ENCODE measurements at regions not wholly inside any gene's neighbourhood (a gene's known extent, or its start where the extent isn't known, plus 50 kb on each side); places are given as distances from the start of the nearest gene placed in this dataset.

- Histone ChIP-seq H3K79me2 (ENCODE audit: control insufficient read depth, insufficient read depth, low read length) (no peaks in the 10 kb centered on the region), H3K4me3 (no peak overlapping the region), H4K20me1 (replicated peaks; ENCODE audit: control insufficient read depth, insufficient read depth, low read length) (no peaks in the 10 kb centered on the region), H3K9me3 (replicated peaks; ENCODE audit: control insufficient read depth, insufficient read depth, low read depth, low read length) (no peaks in the 10 kb centered on the region), H2AFZ (ENCODE audit: low read depth, low read length) (no peak overlapping the region), H3K9me1 (ENCODE audit: control insufficient read depth, insufficient read depth, low read length) (no peaks in the 10 kb centered on the region), H3K27ac (ENCODE audit: extremely low read depth, low read depth, low read length) (no peak overlapping the region), H3K4me1 (replicated peaks in 1 of 2; ENCODE audit: control insufficient read depth in 2 of 2, insufficient read depth in 2 of 2, low read length in 2 of 2) (peaks cover 0 to 2% of the 10 kb centered on the region in 2 experiments; a peak in 1 of 5 replicates), H3K36me3 (ENCODE audit: control insufficient read depth, insufficient read depth, low read length) (no peaks in the 10 kb centered on the region), H3K9ac (ENCODE audit: insufficient read depth in 1 of 2, low read depth in 2 of 2, low read length in 2 of 2) (no peak overlapping the region), H3K27me3 (ENCODE audit: control insufficient read depth in 2 of 2, insufficient read depth in 2 of 2, low read length in 2 of 2) (peaks cover 0 to 8% of the 10 kb centered on the region in 2 experiments; a peak in 1 of 5 replicates), H3K4me2 (ENCODE audit: insufficient read depth, low read length) (no peak overlapping the region)
- in situ Hi-C loops (cut with MboI): loop anchor here (25.0 kb wide), 1 partner anchor 272 kb away; no protein-coding TSS in a partner anchor
- 49% methylated on average over 5 of the region's 5 CpGs for WGBS (ENCODE audit: insufficient coverage, low coverage, missing lambda C conversion rate)
- no peak for FAIRE-seq
- intact Hi-C loops (cut with micrococcal nuclease): loop anchor here (5.0 to 10.0 kb wide), 3 partner anchors 404 to 1054 kb away; no protein-coding TSS in a partner anchor
- ATAC-seq: no peak
- POLR2A ChIA-PET: interaction anchor here (0.5 kb wide), 1 partner anchor 1549 kb away, joined by 5 read pairs; no protein-coding TSS in a partner anchor
- no peak for DNase-seq (ENCODE audit: extremely low read depth in 1 of 4, low spot score in 3 of 4)
- BruUV-seq (replicated peaks): no TSS peak
- CTCF ChIA-PET (ENCODE audit: low intra/inter-chr PET ratio): no interaction called here
- TF ChIP-seq ZFPM2 (CRISPR knock-in tag; IDR thresholded peaks at IDR 0.05) (no peak), U2AF2 (optimal IDR thresholded peaks at IDR 0.05; ENCODE audit: low read depth, low read length) (no peak), CGGBP1 (CRISPR knock-in tag; IDR thresholded peaks at IDR 0.05) (no peak), NCOA6 (IDR thresholded peaks at IDR 0.05) (no peak), HSF4 (CRISPR knock-in tag; IDR thresholded peaks at IDR 0.05; ENCODE audit: borderline replicate concordance) (no peak), CBFA2T2 (conservative IDR thresholded peaks at IDR 0.05) (no peak), THAP7 (CRISPR knock-in tag; IDR thresholded peaks at IDR 0.05) (no peak), HCFC1 (IDR thresholded peaks at IDR 0.05; ENCODE audit: low read depth, low read length) (no peak), LEF1 (IDR thresholded peaks at IDR 0.05) (no peak), ZNF75A (CRISPR knock-in tag; IDR thresholded peaks at IDR 0.05) (no peak), ZNF263 (CRISPR knock-in tag; IDR thresholded peaks at IDR 0.05; ENCODE audit: borderline replicate concordance) (no peak), ARID4B (CRISPR knock-in tag; IDR thresholded peaks at IDR 0.05) (no peak), ZNF444 (CRISPR knock-in tag; IDR thresholded peaks at IDR 0.05) (no peak), KLF6 (CRISPR knock-in tag; IDR thresholded peaks at IDR 0.05; ENCODE audit: borderline replicate concordance) (no peak)
Observed at GRCh38 chr2:13009027-13009642, 292.4 kb downstream of the TRIB2 start.
